GM23248 (cell line): ENCODE measurements at regions not wholly inside any gene's neighbourhood (a gene's known extent, or its start where the extent isn't known, plus 50 kb on each side); places are given as distances from the start of the nearest gene placed in this dataset.

ENCODE experiments used
- DNase-seq: peaks from one replicate; pipeline ENCODE4 v3.0.0-alpha.2; 2015
- H2AFZ ChIP-seq: fragments of 200-600 bp; sonication (generic); 2 replicates; pipeline ENCODE4 v1.6.1; 2016; ENCODE audit warnings: antibody characterized with exemption
- H3F3A ChIP-seq: fragments of 200-600 bp; sonication (generic); 2 replicates; pipeline ENCODE4 v1.6.1; 2016; ENCODE audit warnings: mild to moderate bottlenecking, antibody characterized with exemption, mixed run types; ENCODE audit not compliant: insufficient read depth
- H3K27ac ChIP-seq: fragments of 200-600 bp; sonication (generic); 2 replicates; pipeline ENCODE4 v1.5.1; 2016; ENCODE audit warnings: mild to moderate bottlenecking
- H3K27me3 ChIP-seq: fragments of 200-600 bp; sonication (generic); replicated peaks from 2 replicates; pipeline ENCODE4 v1.6.1; 2016; ENCODE audit warnings: mild to moderate bottlenecking; ENCODE audit not compliant: insufficient read depth
- H3K36me3 ChIP-seq: fragments of 200-600 bp; sonication (generic); 2 replicates; pipeline ENCODE4 v1.6.1; 2016; ENCODE audit warnings: low read depth, mild to moderate bottlenecking
- H3K4me1 ChIP-seq: fragments of 200-600 bp; sonication (generic); 2 replicates; pipeline ENCODE4 v1.6.1; 2016; ENCODE audit warnings: mild to moderate bottlenecking; ENCODE audit not compliant: insufficient read depth
- H3K4me2 ChIP-seq: fragments of 200-600 bp; sonication (generic); one replicate; pipeline ENCODE4 v1.6.1; 2016; ENCODE audit warnings: mild to moderate bottlenecking; ENCODE audit not compliant: unreplicated experiment
- H3K4me3 ChIP-seq: fragments of 200-600 bp; sonication (generic); 2 replicates; pipeline ENCODE4 v1.5.1; 2016; ENCODE audit warnings: mild to moderate bottlenecking
- H3K79me2 ChIP-seq: fragments of 200-600 bp; sonication (generic); 2 replicates; pipeline ENCODE4 v1.6.1; 2016; ENCODE audit warnings: mild to moderate bottlenecking; ENCODE audit not compliant: insufficient read depth
- H3K9ac ChIP-seq: fragments of 200-600 bp; sonication (generic); 2 replicates; pipeline ENCODE4 v1.6.1; 2016; ENCODE audit warnings: mild to moderate bottlenecking
- H3K9me2 ChIP-seq: fragments of 200-600 bp; sonication (generic); 2 replicates; pipeline ENCODE4 v1.6.1; 2016; ENCODE audit warnings: mixed run types, mild to moderate bottlenecking, moderate library complexity; ENCODE audit not compliant: insufficient read depth
- H3K9me3 ChIP-seq: fragments of 200-600 bp; sonication (generic); one replicate; pipeline ENCODE4 v1.6.1; 2017; ENCODE audit warnings: low read depth
- H4K20me1 ChIP-seq: fragments of 200-600 bp; sonication (generic); 2 replicates; pipeline ENCODE4 v1.6.0; 2016; ENCODE audit not compliant: insufficient read depth
- EZH2 ChIP-seq: fragments of 200-600 bp; sonication (generic); IDR thresholded peaks from 2 replicates; pipeline ENCODE4 v1.6.1; 2018; ENCODE audit warnings: antibody characterized with exemption, mild to moderate bottlenecking; ENCODE audit not compliant: insufficient read depth, poor library complexity, severe bottlenecking
- EZH2phosphoT487 ChIP-seq: fragments of 200-600 bp; sonication (generic); IDR thresholded peaks from 2 replicates; pipeline ENCODE4 v1.6.1; 2018; ENCODE audit warnings: antibody characterized with exemption, moderate library complexity, mild to moderate bottlenecking, low read depth; ENCODE audit not compliant: insufficient read depth
- WGBS, 2 experiments: methylation state at CpG; one replicate each; pipeline ENCODE4 v1.1.6; 2015 to 2017; ENCODE audit warnings: low lambda C conversion rate in 2 of 2, low coverage in 1 of 2; ENCODE audit errors: missing lambda C conversion rate in 2 of 2; 5-methylcytosine and 5-hydroxymethylcytosine counted together
- in situ Hi-C: fragments of 300-500 bp; cut with MboI; formaldehyde crosslinking; loops from 2 replicates; pipeline ENCODE4 v1.15.0; 2020

DNA sequence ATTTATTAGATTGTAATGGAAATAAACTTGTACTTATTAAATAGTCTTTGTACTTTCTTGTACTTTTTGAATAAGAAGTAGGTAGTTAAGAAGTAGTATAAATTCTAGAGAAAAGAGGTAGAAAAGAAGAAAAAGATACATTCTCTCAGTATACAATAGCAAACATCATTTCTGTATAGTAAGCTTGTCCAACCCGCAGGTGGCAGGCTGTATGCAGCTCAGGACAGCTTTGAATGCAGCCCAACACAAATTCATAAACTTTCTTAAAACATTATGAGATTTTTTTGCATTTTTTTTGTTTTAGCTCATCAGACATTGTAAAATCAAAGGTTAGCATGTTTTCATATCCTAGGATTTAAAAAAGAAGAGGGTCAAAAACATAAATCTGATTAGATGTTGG lies 441.6 kb downstream of the DTHD1 start:
- Histone ChIP-seq H3K36me3 (no peaks in the 10 kb centered on the region), H3K9ac (no peak overlapping the region), H3F3A (no peaks in the 10 kb centered on the region), H3K27me3 (no peaks in the 10 kb centered on the region), H2AFZ (no peak overlapping the region), H3K4me1 (no peaks in the 10 kb centered on the region), H3K27ac (no peak overlapping the region), H4K20me1 (no peaks in the 10 kb centered on the region), H3K79me2 (no peaks in the 10 kb centered on the region), H3K4me3 (no peak overlapping the region), H3K4me2 (no peak overlapping the region), H3K9me3 (no peaks in the 10 kb centered on the region), H3K9me2 (no peaks in the 10 kb centered on the region)
- in situ Hi-C loops, result loop anchor here (25.0 kb wide), 1 partner anchor 111 kb away; no protein-coding TSS in a partner anchor
- DNase-seq, result no peak
- 15 to 16% methylated on average over 1 of the region's 1 CpG for WGBS, 2 experiments
- no peak for TF ChIP-seq EZH2phosphoT487
- TF ChIP-seq EZH2, result no peak

DNA sequence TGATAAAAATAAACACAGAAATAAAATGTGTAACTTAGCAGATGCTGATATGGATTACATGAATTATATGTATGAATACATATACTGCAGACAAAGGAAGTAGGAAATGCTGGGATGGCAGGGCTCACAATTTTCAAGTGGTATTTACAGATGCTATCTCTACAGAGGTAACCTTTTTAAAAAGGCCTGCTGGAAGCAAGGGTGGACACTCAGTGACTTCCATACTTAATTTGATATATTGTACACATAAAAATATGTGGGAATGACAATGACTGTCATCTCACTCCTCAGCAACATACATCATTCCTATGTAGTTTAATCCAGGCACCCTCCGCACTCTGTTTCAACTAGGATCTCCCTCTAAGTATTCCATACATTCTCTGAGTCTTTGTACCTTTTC lies 452.9 kb downstream of the DTHD1 start:
- H3K9me3 ChIP-seq, result no peaks in the 10 kb centered on the region
- no peaks in the 10 kb centered on the region for H4K20me1 ChIP-seq
- in situ Hi-C loops, result no loop called here
- WGBS, 2 experiments, result 7 to 13% methylated on average over 1 of the region's 1 CpG
- H3K4me3 ChIP-seq, result no peak overlapping the region
- H3K4me2 ChIP-seq, result no peak overlapping the region
- TF ChIP-seq EZH2, result no peak
- TF ChIP-seq EZH2phosphoT487, result no peak
- no peak overlapping the region for H3K9ac ChIP-seq
- no peaks in the 10 kb centered on the region for H3K9me2 ChIP-seq
- H3K4me1 ChIP-seq, result no peaks in the 10 kb centered on the region
- no peaks in the 10 kb centered on the region for H3K27me3 ChIP-seq
- H2AFZ ChIP-seq, result no peak overlapping the region
- no peak overlapping the region for H3K27ac ChIP-seq
- H3K36me3 ChIP-seq, result no peaks in the 10 kb centered on the region
- no peaks in the 10 kb centered on the region for H3K79me2 ChIP-seq
- DNase-seq, result no peak
- no peaks in the 10 kb centered on the region for H3F3A ChIP-seq

DNA sequence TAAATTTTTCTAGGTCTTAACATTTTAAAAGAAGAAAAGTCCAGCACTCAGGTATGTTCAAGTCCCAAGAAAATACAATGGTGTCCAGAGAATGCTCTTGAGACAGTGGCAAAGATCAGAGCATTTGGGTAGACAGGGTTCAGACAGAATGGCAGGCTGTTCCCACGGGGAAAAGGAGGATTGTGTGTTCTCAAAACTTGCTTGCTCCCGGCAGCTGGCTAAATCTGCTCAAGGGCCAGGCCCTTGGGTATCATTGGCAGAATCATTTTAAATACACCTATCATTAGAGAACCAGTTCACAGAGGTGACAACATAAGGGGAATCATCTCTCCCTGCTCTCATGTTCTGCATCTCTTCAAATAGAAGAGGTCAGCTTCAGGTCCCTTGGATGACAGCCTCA lies 456.3 kb downstream of the DTHD1 start:
- Histone ChIP-seq H4K20me1 (no peaks in the 10 kb centered on the region), H2AFZ (no peak overlapping the region), H3K9me3 (no peaks in the 10 kb centered on the region), H3K4me1 (no peaks in the 10 kb centered on the region), H3K4me2 (no peak overlapping the region), H3K27ac (no peak overlapping the region), H3F3A (no peaks in the 10 kb centered on the region), H3K9me2 (no peaks in the 10 kb centered on the region), H3K9ac (no peak overlapping the region), H3K36me3 (no peaks in the 10 kb centered on the region), H3K79me2 (no peaks in the 10 kb centered on the region), H3K4me3 (no peak overlapping the region), H3K27me3 (no peaks in the 10 kb centered on the region)
- no peak for TF ChIP-seq EZH2
- DNase-seq, result no peak
- 18 to 27% methylated on average over 2 of the region's 2 CpGs for WGBS, 2 experiments
- in situ Hi-C loops, result no loop called here

DNA sequence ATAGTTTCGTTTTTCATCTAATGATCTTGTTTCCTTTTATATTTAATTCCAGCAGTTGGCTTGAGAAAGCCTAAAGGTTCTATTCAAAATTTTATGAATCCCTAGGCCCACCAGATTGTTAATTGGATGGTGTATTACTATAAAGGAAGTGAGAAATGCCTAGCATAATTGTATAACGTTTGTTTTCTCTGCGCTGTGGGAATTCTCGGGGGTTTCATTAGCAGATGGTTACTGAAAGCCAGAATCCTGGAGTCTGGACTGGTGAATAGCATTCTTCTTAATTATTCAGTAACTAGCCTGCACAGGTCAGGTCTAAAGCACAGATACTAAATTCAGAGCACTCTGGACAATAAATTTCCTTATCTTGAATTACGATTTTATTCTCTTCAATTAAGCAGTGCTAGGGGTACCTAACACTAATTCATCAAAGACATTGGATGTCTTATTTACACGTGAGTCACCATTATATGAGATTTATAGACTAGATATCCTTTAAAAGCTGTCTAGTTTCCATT lies 459.4 kb downstream of the DTHD1 start:
- no peaks in the 10 kb centered on the region for H3K27me3 ChIP-seq
- no peaks in the 10 kb centered on the region for H3F3A ChIP-seq
- H3K4me2 ChIP-seq, result no peak overlapping the region
- no peak overlapping the region for H2AFZ ChIP-seq
- H3K27ac ChIP-seq, result no peak overlapping the region
- no peaks in the 10 kb centered on the region for H3K79me2 ChIP-seq
- no peaks in the 10 kb centered on the region for H3K9me2 ChIP-seq
- TF ChIP-seq EZH2phosphoT487 (no peak), EZH2 (no peak)
- in situ Hi-C loops, result no loop called here
- no peaks in the 10 kb centered on the region for H3K36me3 ChIP-seq
- no peaks in the 10 kb centered on the region for H3K4me1 ChIP-seq
- no peak for DNase-seq
- H3K4me3 ChIP-seq, result no peak overlapping the region
- no peak overlapping the region for H3K9ac ChIP-seq
- H3K9me3 ChIP-seq, result no peaks in the 10 kb centered on the region
- H4K20me1 ChIP-seq, result no peaks in the 10 kb centered on the region
- 3 to 4% methylated on average over 6 of the region's 6 CpGs for WGBS, 2 experiments
